Panc1 (cell line): ENCODE measurements at regions not wholly inside any gene's neighbourhood (a gene's known extent, or its start where the extent isn't known, plus 50 kb on each side); places are given as distances from the start of the nearest gene placed in this dataset.

Experiments
- CTCF ChIP-seq: fragments of 450-650 bp; IDR thresholded peaks from 2 replicates; pipeline ENCODE4 v1.5.1; 2017; ENCODE audit warnings: mild to moderate bottlenecking
- SIN3A ChIP-seq: IDR thresholded peaks from 2 replicates; pipeline ENCODE4 v1.6.1; 2012; ENCODE audit warnings: low read depth, mild to moderate bottlenecking, low read length, moderate library complexity, borderline replicate concordance; ENCODE audit not compliant: insufficient read depth

- TF ChIP-seq CTCF: no peak
- no peak for TF ChIP-seq SIN3A
These were observed 283.2 kb downstream of the CYRIA start for GRCh38 chr2:16382451-16382850.
